ENCODE measurements at regions not wholly inside any gene's neighbourhood (a gene's known extent, or its start where the extent isn't known, plus 50 kb on each side); places are given as distances from the start of the nearest gene placed in this dataset.

DNA sequence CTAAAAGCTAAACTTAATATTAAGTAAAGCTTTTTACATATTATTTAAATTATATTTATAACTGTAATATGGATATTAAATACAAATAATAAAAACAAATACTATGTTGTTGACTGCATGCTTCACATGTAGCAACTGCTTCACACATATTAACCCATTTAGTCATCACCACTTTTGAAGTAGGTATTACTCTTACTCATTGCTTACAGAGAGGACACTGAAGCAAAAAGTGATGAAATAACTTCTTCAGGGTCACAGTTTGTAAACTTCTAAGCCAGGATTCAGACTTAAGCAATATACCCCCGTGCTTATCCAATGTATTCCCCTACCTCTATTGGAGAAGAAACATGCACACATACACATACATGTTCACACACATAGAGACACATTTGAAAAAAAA is 166.6 kb downstream of the DKK2 start:
- Mint-ChIP-seq H3K4me3 (no peak overlapping the region), H3K27me3 (no peaks in the 10 kb centered on the region), H3K4me1 (no peaks in the 10 kb centered on the region), H3K36me3 (no peaks in the 10 kb centered on the region), H3K9me3 (peaks cover 13% of the 10 kb centered on the region), H3K27ac (no peak overlapping the region)
- ATAC-seq, result no peak

GRCh38 chr4:106868381-106869035 is 167.6 kb downstream of the DKK2 start:
- H3K4me3 Mint-ChIP-seq, result no peak overlapping the region
- no peak for ATAC-seq
- no peaks in the 10 kb centered on the region for H3K27me3 Mint-ChIP-seq
- H3K4me1 Mint-ChIP-seq, result no peaks in the 10 kb centered on the region
- H3K9me3 Mint-ChIP-seq, result peaks cover 13% of the 10 kb centered on the region
- no peak overlapping the region for H3K27ac Mint-ChIP-seq
- no peaks in the 10 kb centered on the region for H3K36me3 Mint-ChIP-seq

- Mint-ChIP-seq H3K9me3 (peaks cover 3% of the 10 kb centered on the region), H3K4me3 (no peak overlapping the region), H3K27me3 (no peaks in the 10 kb centered on the region), H3K4me1 (no peaks in the 10 kb centered on the region), H3K36me3 (no peaks in the 10 kb centered on the region), H3K27ac (no peak overlapping the region)
- ATAC-seq, result no peak
Observed at GRCh38 chr4:106864231-106864630, 171.9 kb downstream of the DKK2 start.

- H3K4me1 Mint-ChIP-seq, result no peaks in the 10 kb centered on the region
- ATAC-seq, result no peak
- peaks cover 3% of the 10 kb centered on the region for H3K9me3 Mint-ChIP-seq
- H3K36me3 Mint-ChIP-seq, result no peaks in the 10 kb centered on the region
- H3K27me3 Mint-ChIP-seq, result no peaks in the 10 kb centered on the region
- no peak overlapping the region for H3K4me3 Mint-ChIP-seq
- H3K27ac Mint-ChIP-seq, result no peak overlapping the region
Observed at GRCh38 chr4:106854569-106855351, 181.4 kb downstream of the DKK2 start.

DNA sequence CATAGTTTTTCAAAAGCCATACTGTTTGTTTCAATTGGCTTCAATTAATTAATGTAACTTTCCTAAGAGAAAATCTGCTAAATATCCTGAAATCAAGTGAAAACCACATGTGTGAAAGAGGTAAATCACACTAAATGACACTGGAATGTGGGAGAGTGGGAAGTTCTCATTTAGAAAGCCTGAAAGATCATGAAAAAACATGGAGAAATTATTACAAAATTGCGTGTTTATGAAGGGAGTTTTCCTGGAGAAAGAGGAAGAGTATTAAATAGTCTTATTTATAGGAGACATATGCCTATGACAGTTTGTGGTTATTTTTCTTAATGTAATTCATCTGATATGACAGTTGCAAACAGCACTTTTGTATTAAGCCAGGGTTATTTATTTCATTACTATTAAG is 183.7 kb downstream of the DKK2 start:
- no peak for ATAC-seq
- Mint-ChIP-seq H3K27ac (no peak overlapping the region), H3K4me3 (no peak overlapping the region), H3K36me3 (no peaks in the 10 kb centered on the region), H3K4me1 (no peaks in the 10 kb centered on the region), H3K27me3 (no peaks in the 10 kb centered on the region), H3K9me3 (peaks cover 3% of the 10 kb centered on the region)

- H3K4me3 Mint-ChIP-seq, result no peak overlapping the region
- ATAC-seq, result no peak
- no peaks in the 10 kb centered on the region for H3K4me1 Mint-ChIP-seq
- H3K27me3 Mint-ChIP-seq, result no peaks in the 10 kb centered on the region
- peaks cover 3% of the 10 kb centered on the region for H3K9me3 Mint-ChIP-seq
- H3K27ac Mint-ChIP-seq, result no peak overlapping the region
- H3K36me3 Mint-ChIP-seq, result no peaks in the 10 kb centered on the region
Observed at GRCh38 chr4:106851726-106852125, 184.4 kb downstream of the DKK2 start.

- H3K27ac Mint-ChIP-seq, result no peak overlapping the region
- ATAC-seq, result no peak
- H3K4me1 Mint-ChIP-seq, result no peaks in the 10 kb centered on the region
- no peaks in the 10 kb centered on the region for H3K27me3 Mint-ChIP-seq
- H3K36me3 Mint-ChIP-seq, result no peaks in the 10 kb centered on the region
- H3K4me3 Mint-ChIP-seq, result no peak overlapping the region
- H3K9me3 Mint-ChIP-seq, result peaks cover 3% of the 10 kb centered on the region
Observed at GRCh38 chr4:106850691-106851090, 185.4 kb downstream of the DKK2 start.

- Mint-ChIP-seq H3K9me3 (peaks cover 13% of the 10 kb centered on the region), H3K4me3 (no peak overlapping the region), H3K27ac (no peak overlapping the region), H3K27me3 (no peaks in the 10 kb centered on the region), H3K4me1 (no peaks in the 10 kb centered on the region), H3K36me3 (no peaks in the 10 kb centered on the region)
- no peak for ATAC-seq
Observed at GRCh38 chr4:106835919-106836318, 200.2 kb downstream of the DKK2 start.

DNA sequence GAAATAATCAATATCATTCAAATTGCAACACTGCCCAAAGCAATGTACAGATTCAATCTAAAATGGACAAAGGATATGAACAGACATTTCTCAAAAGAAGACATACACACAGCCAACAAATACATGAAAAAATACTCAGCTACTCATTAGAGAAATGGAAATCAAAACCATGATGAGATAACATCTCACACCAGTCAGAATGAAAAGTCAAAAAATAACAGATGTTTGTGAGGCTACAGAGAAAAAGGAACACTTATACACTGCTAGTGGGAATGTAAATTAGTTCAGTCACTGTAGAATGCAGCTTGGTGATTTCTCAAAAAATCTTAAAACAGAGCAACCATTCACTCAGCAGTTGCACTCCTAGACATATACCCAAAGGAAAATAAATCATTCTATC is 205.2 kb downstream of the DKK2 start:
- Mint-ChIP-seq H3K27me3 (no peaks in the 10 kb centered on the region), H3K36me3 (no peaks in the 10 kb centered on the region), H3K4me3 (no peak overlapping the region), H3K4me1 (no peaks in the 10 kb centered on the region), H3K27ac (no peak overlapping the region), H3K9me3 (no peaks in the 10 kb centered on the region)
- ATAC-seq, result no peak

- no peak overlapping the region for H3K27ac Mint-ChIP-seq
- no peaks in the 10 kb centered on the region for H3K36me3 Mint-ChIP-seq
- no peaks in the 10 kb centered on the region for H3K4me1 Mint-ChIP-seq
- H3K9me3 Mint-ChIP-seq, result peaks cover 3% of the 10 kb centered on the region
- no peak overlapping the region for H3K4me3 Mint-ChIP-seq
- no peaks in the 10 kb centered on the region for H3K27me3 Mint-ChIP-seq
- ATAC-seq, result no peak
Observed at GRCh38 chr4:106818764-106819163, 217.3 kb downstream of the DKK2 start.

- H3K9me3 Mint-ChIP-seq, result peaks cover 3% of the 10 kb centered on the region
- no peaks in the 10 kb centered on the region for H3K27me3 Mint-ChIP-seq
- ATAC-seq, result no peak
- no peaks in the 10 kb centered on the region for H3K4me1 Mint-ChIP-seq
- H3K4me3 Mint-ChIP-seq, result no peak overlapping the region
- no peaks in the 10 kb centered on the region for H3K36me3 Mint-ChIP-seq
- H3K27ac Mint-ChIP-seq, result no peak overlapping the region
Observed at GRCh38 chr4:106816496-106816895, 219.6 kb downstream of the DKK2 start.

- no peak for ATAC-seq
- Mint-ChIP-seq H3K9me3 (no peaks in the 10 kb centered on the region), H3K4me3 (no peak overlapping the region), H3K36me3 (no peaks in the 10 kb centered on the region), H3K27me3 (no peaks in the 10 kb centered on the region), H3K27ac (no peak overlapping the region), H3K4me1 (no peaks in the 10 kb centered on the region)
Observed at GRCh38 chr4:106810122-106810521, 226.0 kb downstream of the DKK2 start.

DNA sequence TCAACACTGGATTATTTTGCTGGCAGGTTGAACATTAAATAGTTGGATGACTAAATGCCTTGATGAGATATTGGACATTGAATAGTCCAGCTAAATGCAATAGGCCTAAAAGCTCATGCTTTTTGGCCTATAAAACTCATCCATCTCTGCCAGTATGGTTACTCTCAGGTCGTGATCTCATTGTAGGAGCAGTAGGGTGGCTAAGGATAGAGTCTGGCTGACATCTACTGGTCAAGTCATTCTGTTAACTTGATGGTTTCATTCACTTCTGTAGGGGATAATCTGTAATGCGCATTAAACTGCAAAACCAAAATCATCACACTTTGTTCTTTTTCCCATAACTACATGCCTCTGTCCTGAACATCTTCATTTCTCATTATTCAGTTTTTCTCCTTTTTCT is 227.0 kb downstream of the DKK2 start:
- Mint-ChIP-seq H3K27me3 (no peaks in the 10 kb centered on the region), H3K9me3 (no peaks in the 10 kb centered on the region), H3K36me3 (no peaks in the 10 kb centered on the region), H3K4me3 (no peak overlapping the region), H3K27ac (no peak overlapping the region), H3K4me1 (no peaks in the 10 kb centered on the region)
- ATAC-seq, result no peak

DNA sequence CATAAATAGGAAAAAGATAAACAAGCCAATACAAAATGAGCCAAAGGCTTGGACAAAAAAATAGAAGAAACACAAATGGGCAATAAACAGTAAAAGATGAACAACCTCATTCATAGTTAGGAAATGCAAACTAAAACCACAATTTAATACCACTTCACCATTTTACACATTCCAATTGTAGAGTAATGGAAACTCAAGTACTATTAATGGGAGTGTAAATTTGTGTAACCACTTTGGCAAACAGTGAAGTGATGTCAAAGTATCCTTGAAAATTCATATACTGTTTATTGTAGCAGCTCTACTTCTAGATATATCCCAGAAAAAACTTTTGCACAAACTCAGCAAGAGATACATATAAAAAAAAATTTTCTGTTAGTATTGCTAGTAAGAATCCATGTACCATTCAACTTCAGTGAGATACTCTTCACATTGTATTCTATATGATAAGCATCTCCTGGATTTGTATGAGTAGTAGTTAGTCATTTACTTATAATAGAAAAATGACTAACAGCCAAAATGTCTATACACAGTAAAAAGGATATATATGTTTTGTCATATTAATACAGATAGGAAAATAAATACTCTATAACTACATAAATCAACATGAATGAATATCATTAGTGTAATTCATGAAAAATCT is 229.8 kb downstream of the DKK2 start:
- ATAC-seq, result no peak
- H3K4me3 Mint-ChIP-seq, result no peak overlapping the region
- H3K27me3 Mint-ChIP-seq, result no peaks in the 10 kb centered on the region
- H3K9me3 Mint-ChIP-seq, result no peaks in the 10 kb centered on the region
- no peak overlapping the region for H3K27ac Mint-ChIP-seq
- H3K4me1 Mint-ChIP-seq, result no peaks in the 10 kb centered on the region
- H3K36me3 Mint-ChIP-seq, result no peaks in the 10 kb centered on the region

GRCh38 chr4:106803083-106803482 is 233.0 kb downstream of the DKK2 start:
- Mint-ChIP-seq H3K4me1 (no peaks in the 10 kb centered on the region), H3K27ac (no peak overlapping the region), H3K27me3 (no peaks in the 10 kb centered on the region), H3K36me3 (no peaks in the 10 kb centered on the region), H3K4me3 (no peak overlapping the region), H3K9me3 (no peaks in the 10 kb centered on the region)
- ATAC-seq, result no peak

GRCh38 chr4:106801386-106801785 is 234.7 kb downstream of the DKK2 start:
- Mint-ChIP-seq H3K9me3 (no peaks in the 10 kb centered on the region), H3K36me3 (no peaks in the 10 kb centered on the region), H3K4me3 (no peak overlapping the region), H3K27me3 (no peaks in the 10 kb centered on the region), H3K27ac (no peak overlapping the region), H3K4me1 (no peaks in the 10 kb centered on the region)
- no peak for ATAC-seq
